HTR-8/SVneo (cell line): ENCODE measurements at regions not wholly inside any gene's neighbourhood (a gene's known extent, or its start where the extent isn't known, plus 50 kb on each side); places are given as distances from the start of the nearest gene placed in this dataset.

Experiments used
- DNase-seq: peaks from one replicate; pipeline ENCODE4 v3.0.0; 2011; ENCODE audit warnings: low spot score, mixed read lengths; ENCODE audit not compliant: insufficient read length
- FAIRE-seq: peaks from 2 replicates; lab custom pipeline; 2011; peaks lifted over from hg19 to GRCh38; lab: Jason Lieb, UNC

GRCh38 chr6:43972179-43972912, 154.9 kb downstream of the MRPL14 start:
- FAIRE-seq (no peak), DNase-seq (no peak)

GRCh38 chr6:43971776-43972126, 155.5 kb downstream of the MRPL14 start:
- DNase-seq (no peak), FAIRE-seq (no peak)

- DNase-seq (no peak), FAIRE-seq (no peak)
Observed at GRCh38 chr6:43970913-43971775, 156.1 kb downstream of the MRPL14 start.

GRCh38 chr6:43970068-43970912, 157.0 kb downstream of the MRPL14 start:
- FAIRE-seq: no peak
- DNase-seq: no peak

GRCh38 chr6:43969158-43969981, 157.9 kb downstream of the MRPL14 start:
- DNase-seq (no peak), FAIRE-seq (no peak)

- DNase-seq (no peak), FAIRE-seq (no peak)
Observed at GRCh38 chr6:43968110-43968965, 158.9 kb downstream of the MRPL14 start.

- FAIRE-seq: no peak
- no peak for DNase-seq
Observed at GRCh38 chr6:43967719-43968091, 159.5 kb downstream of the MRPL14 start.

GRCh38 chr6:43966853-43967718, 160.2 kb downstream of the MRPL14 start:
- DNase-seq: no peak

GRCh38 chr6:43966374-43966658, 160.9 kb downstream of the MRPL14 start:
- no peak for DNase-seq
- no peak for FAIRE-seq

More at GRCh38 chr6:43966853-43967718, 160.2 kb downstream of the MRPL14 start:
- no peak for FAIRE-seq

GRCh38 chr6:43965628-43966373, 161.5 kb downstream of the MRPL14 start:
- DNase-seq (no peak), FAIRE-seq (no peak)

GRCh38 chr6:43964659-43965570, 162.3 kb downstream of the MRPL14 start:
- no peak for FAIRE-seq
- DNase-seq: no peak

- no peak for FAIRE-seq
- no peak for DNase-seq
Observed at GRCh38 chr6:43963877-43964658, 163.2 kb downstream of the MRPL14 start.

GRCh38 chr6:43963203-43963602, 164.0 kb downstream of the MRPL14 start:
- FAIRE-seq: no peak

GRCh38 chr6:43962458-43962857, 164.8 kb downstream of the MRPL14 start:
- no peak for FAIRE-seq
- no peak for DNase-seq

More at GRCh38 chr6:43963203-43963602, 164.0 kb downstream of the MRPL14 start:
- no peak for DNase-seq

GRCh38 chr6:43957273-43957672, 170.0 kb downstream of the MRPL14 start:
- FAIRE-seq (no peak), DNase-seq (no peak)

GRCh38 chr6:43956478-43956877, 170.8 kb downstream of the MRPL14 start:
- DNase-seq: no peak
- no peak for FAIRE-seq
